H9 (cell line): ENCODE measurements at regions not wholly inside any gene's neighbourhood (a gene's known extent, or its start where the extent isn't known, plus 50 kb on each side); places are given as distances from the start of the nearest gene placed in this dataset.

Source experiments
- DNase-seq: peaks from one replicate; pipeline ENCODE4 v3.0.0-alpha.2; 2017
- H2AFZ ChIP-seq: one replicate; pipeline ENCODE4 v1.6.1; 2013; ENCODE audit warnings: mild to moderate bottlenecking, low read length, control low read depth, moderate library complexity
- H2AK5ac ChIP-seq: 2 replicates; pipeline ENCODE4 v1.6.1; 2013; ENCODE audit warnings: low read length, control low read depth, mixed read lengths; ENCODE audit not compliant: insufficient read length
- H2BK120ac ChIP-seq: one replicate; pipeline ENCODE4 v1.6.1; 2013; ENCODE audit warnings: low read depth, mild to moderate bottlenecking, low read length, control low read depth, inconsistent platforms; ENCODE audit not compliant: poor library complexity, severe bottlenecking
- H2BK12ac ChIP-seq: 2 replicates; pipeline ENCODE4 v1.6.1; 2013; ENCODE audit warnings: low read length, control low read depth, mixed read lengths, low read depth; ENCODE audit not compliant: insufficient read length
- H2BK15ac ChIP-seq: 2 replicates; pipeline ENCODE4 v1.6.1; 2013; ENCODE audit warnings: low read depth, low read length, control low read depth
- H2BK20ac ChIP-seq: one replicate; pipeline ENCODE4 v1.6.1; 2013; ENCODE audit warnings: low read depth, mild to moderate bottlenecking, low read length, control low read depth, inconsistent platforms; ENCODE audit not compliant: poor library complexity, severe bottlenecking
- H2BK5ac ChIP-seq: 2 replicates; pipeline ENCODE4 v1.6.1; 2013; ENCODE audit warnings: low read length, control low read depth, mixed read lengths; ENCODE audit not compliant: insufficient read length
- H3K14ac ChIP-seq: 2 replicates; pipeline ENCODE4 v1.6.1; 2013; ENCODE audit warnings: low read length, control low read depth; ENCODE audit not compliant: insufficient read depth
- H3K18ac ChIP-seq: 2 replicates; pipeline ENCODE4 v1.6.1; 2013; ENCODE audit warnings: low read depth, mild to moderate bottlenecking, mixed read lengths, low read length, control low read depth; ENCODE audit not compliant: insufficient read length
- H3K23ac ChIP-seq: 2 replicates; pipeline ENCODE4 v1.6.1; 2013; ENCODE audit warnings: low read length, control low read depth, mixed read lengths, low read depth; ENCODE audit not compliant: insufficient read length
- H3K23me2 ChIP-seq: 2 replicates; pipeline ENCODE4 v1.6.1; 2013; ENCODE audit warnings: low read depth, mild to moderate bottlenecking, mixed read lengths, low read length, control low read depth; ENCODE audit not compliant: insufficient read length, poor library complexity, severe bottlenecking
- H3K27ac ChIP-seq: 2 replicates; pipeline ENCODE4 v1.5.1; 2013; ENCODE audit warnings: low read length, control low read depth, mixed read lengths, low read depth; ENCODE audit not compliant: insufficient read length
- H3K27me3 ChIP-seq: 2 replicates; pipeline ENCODE4 v1.6.1; 2013; ENCODE audit warnings: low read length, control low read depth, inconsistent platforms; ENCODE audit not compliant: insufficient read depth
- H3K4ac ChIP-seq: 2 replicates; pipeline ENCODE4 v1.6.1; 2013; ENCODE audit warnings: low read depth, mild to moderate bottlenecking, control low read depth, inconsistent platforms, low read length, moderate library complexity
- H3K4me1 ChIP-seq: 2 replicates; pipeline ENCODE4 v1.6.1; 2013; ENCODE audit warnings: low read length, control low read depth, inconsistent platforms; ENCODE audit not compliant: insufficient read depth
- H3K4me2 ChIP-seq: 2 replicates; pipeline ENCODE4 v1.6.1; 2013; ENCODE audit warnings: low read length, control low read depth, mixed read lengths; ENCODE audit not compliant: insufficient read length, insufficient read depth
- H3K56ac ChIP-seq: 2 replicates; pipeline ENCODE4 v1.6.1; 2013; ENCODE audit warnings: low read depth, mild to moderate bottlenecking, mixed read lengths, low read length, control low read depth; ENCODE audit not compliant: insufficient read length
- H3K79me1 ChIP-seq: 2 replicates; pipeline ENCODE4 v1.6.1; 2013; ENCODE audit warnings: low read depth, mild to moderate bottlenecking, moderate library complexity, low read length, control low read depth, inconsistent platforms; ENCODE audit not compliant: insufficient read depth, poor library complexity, severe bottlenecking
- H3K79me2 ChIP-seq: 2 replicates; pipeline ENCODE4 v1.6.1; 2013; ENCODE audit warnings: low read length, control low read depth, inconsistent platforms; ENCODE audit not compliant: insufficient read depth
- H3K9ac ChIP-seq: 2 replicates; pipeline ENCODE4 v1.6.1; 2013; ENCODE audit warnings: low read length, control low read depth, mixed read lengths; ENCODE audit not compliant: insufficient read length; ENCODE audit errors: extremely low read depth
- H3K9me3 ChIP-seq: one replicate; pipeline ENCODE4 v1.6.1; 2013; ENCODE audit warnings: low read depth, low read length, inconsistent platforms; ENCODE audit not compliant: control insufficient read depth
- H3T11ph ChIP-seq: one replicate; pipeline ENCODE4 v1.6.1; 2013; ENCODE audit warnings: mild to moderate bottlenecking, low read length, control low read depth, inconsistent platforms
- H4K20me1 ChIP-seq: one replicate; pipeline ENCODE4 v1.6.1; 2013; ENCODE audit not compliant: control insufficient read depth, insufficient read length, insufficient read depth
- H4K5ac ChIP-seq: 2 replicates; pipeline ENCODE4 v1.6.1; 2013; ENCODE audit warnings: low read depth, mild to moderate bottlenecking, mixed read lengths, low read length, control low read depth; ENCODE audit not compliant: insufficient read length
- H4K8ac ChIP-seq: replicated peaks from 2 replicates; pipeline ENCODE4 v1.6.1; 2013; ENCODE audit warnings: low read length, control low read depth, mixed read lengths, low read depth; ENCODE audit not compliant: insufficient read length
- H4K91ac ChIP-seq: 2 replicates; pipeline ENCODE4 v1.6.1; 2013; ENCODE audit warnings: low read depth, mild to moderate bottlenecking, moderate library complexity, mixed read lengths, low read length, control low read depth; ENCODE audit not compliant: insufficient read length
- H3K27ac Mint-ChIP-seq, 3 experiments: 2 replicates in 2 of 3; 3 replicates in 1 of 3; pipeline ENCODE4 v1.8.0; 2020 to 2021; ENCODE audit warnings: mixed read lengths in 3 of 3, mild to moderate bottlenecking in 1 of 3, moderate library complexity in 1 of 3
- H3K27me3 Mint-ChIP-seq: 2 replicates; pipeline ENCODE4 v1.8.0; 2021; ENCODE audit warnings: low read depth, mild to moderate bottlenecking, moderate library complexity, mixed read lengths
- H3K36me3 Mint-ChIP-seq, 3 experiments: 2 replicates in 2 of 3; 3 replicates in 1 of 3; pipeline ENCODE4 v1.8.0; 2020 to 2021; ENCODE audit warnings: low read depth in 3 of 3, mixed read lengths in 3 of 3; ENCODE audit not compliant: insufficient read depth in 1 of 3
- H3K4me1 Mint-ChIP-seq, 2 experiments: 2 replicates each; pipeline ENCODE4 v1.8.0; 2020; ENCODE audit warnings: mixed read lengths in 2 of 2
- H3K4me3 Mint-ChIP-seq, 2 experiments: 2 replicates in 1 of 2; 3 replicates in 1 of 2; pipeline ENCODE4 v1.8.0; 2020 to 2021; ENCODE audit warnings: mild to moderate bottlenecking in 2 of 2, mixed read lengths in 2 of 2, moderate library complexity in 1 of 2
- H3K9me3 Mint-ChIP-seq, 2 experiments: 2 replicates in 1 of 2; 3 replicates in 1 of 2; pipeline ENCODE4 v1.8.0; 2020; ENCODE audit warnings: mild to moderate bottlenecking in 2 of 2, mixed read lengths in 2 of 2, moderate library complexity in 1 of 2
- CTCF ChIP-seq: fragments of 200-600 bp; sonication (generic); conservative IDR thresholded peaks from 3 replicates; pipeline ENCODE4 v1.8.0; 2021; ENCODE audit warnings: antibody characterized with exemption, mild to moderate bottlenecking
- WGBS: extraction: QIAGEN DNeasy Blood & Tissue Kit; methylation state at CpG from one replicate; pipeline ENCODE4 v1.1.7; 2013; ENCODE audit warnings: missing lambda C conversion rate, low lambda C conversion rate, mixed read lengths; ENCODE audit not compliant: insufficient read length; ENCODE audit errors: extremely low coverage; 5-methylcytosine and 5-hydroxymethylcytosine counted together

GRCh38 chr21:27265949-27266348, 299.1 kb upstream of the ADAMTS5 start:
- no peak overlapping the region for H4K91ac ChIP-seq
- no peak overlapping the region for H2BK12ac ChIP-seq
- H3K4me1 ChIP-seq = peaks cover 2% of the 10 kb centered on the region; the same call in 1 of the 2 replicates
- Mint-ChIP-seq H3K4me3 (no peak overlapping the region), H3K9me3 (no peaks in the 10 kb centered on the region), H3K4me1 (peaks cover 6 to 14% of the 10 kb centered on the region in 2 experiments), H3K27ac (no peak overlapping the region), H3K27me3 (no peaks in the 10 kb centered on the region), H3K36me3 (no peaks in the 10 kb centered on the region)
- no peak for DNase-seq
- H2BK120ac ChIP-seq = no peak overlapping the region
- no peak overlapping the region for H3K14ac ChIP-seq
- H2BK15ac ChIP-seq = no peak overlapping the region
- no peaks in the 10 kb centered on the region for H3K79me1 ChIP-seq
- no peak overlapping the region for H2AFZ ChIP-seq
- H3K79me2 ChIP-seq = no peaks in the 10 kb centered on the region
- H4K20me1 ChIP-seq = no peaks in the 10 kb centered on the region
- no peaks in the 10 kb centered on the region for H3K9me3 ChIP-seq
- no peaks in the 10 kb centered on the region for H3K27me3 ChIP-seq
- no CpG with 5 or more reads among the region's 2 CpGs for WGBS
- H3K4ac ChIP-seq = no peak overlapping the region
- H3T11ph ChIP-seq = no peak overlapping the region
- no peak overlapping the region for H2BK20ac ChIP-seq
- H3K56ac ChIP-seq = no peak overlapping the region
- H3K27ac ChIP-seq = no peak overlapping the region
- H4K8ac ChIP-seq = no peak overlapping the region
- no peak overlapping the region for H2AK5ac ChIP-seq
- no peak overlapping the region for H3K4me2 ChIP-seq
- H4K5ac ChIP-seq = no peak overlapping the region
- no peak overlapping the region for H3K9ac ChIP-seq
- TF ChIP-seq CTCF = no peak
- H3K23ac ChIP-seq = no peak overlapping the region
- no peaks in the 10 kb centered on the region for H3K23me2 ChIP-seq
- no peak overlapping the region for H3K18ac ChIP-seq
- no peak overlapping the region for H2BK5ac ChIP-seq
